ENCODE measurements at regions not wholly inside any gene's neighbourhood (a gene's known extent, or its start where the extent isn't known, plus 50 kb on each side); places are given as distances from the start of the nearest gene placed in this dataset.

DNA sequence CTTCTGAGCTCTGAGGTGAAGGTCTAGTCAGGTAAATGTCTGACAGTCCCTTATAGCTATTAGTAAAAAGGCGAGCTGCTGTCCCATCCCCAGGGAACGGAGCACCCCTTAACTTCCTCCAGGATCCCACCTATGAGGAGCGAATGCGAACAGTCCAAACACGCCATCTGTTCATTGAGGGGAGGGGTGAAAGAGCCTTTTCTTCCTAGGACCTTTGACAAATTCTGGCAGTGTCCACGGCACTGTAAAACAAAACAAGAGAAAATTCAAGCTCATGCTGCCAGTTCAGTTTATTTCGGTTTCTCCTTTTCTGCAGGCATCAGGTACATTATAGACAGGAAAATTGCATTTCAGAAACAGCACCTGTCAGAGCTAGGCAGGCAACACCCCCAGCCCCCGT, 253.8 kb upstream of the CADM1 start:
- TF ChIP-seq EZH2 (IDR thresholded peaks at IDR 0.05; ENCODE audit: insufficient read depth, poor library complexity, severe bottlenecking) (no peak), EZH2phosphoT487 (IDR thresholded peaks at IDR 0.05; ENCODE audit: insufficient read depth, low read depth) (no peak)

Data from GM23248 (cell line).